Activated T-cell treated with anti-CD3 and anti-CD28 coated beads for 48 hours (primary cell): ENCODE measurements at regions not wholly inside any gene's neighbourhood (a gene's known extent, or its start where the extent isn't known, plus 50 kb on each side); places are given as distances from the start of the nearest gene placed in this dataset.
"Not testable (repeated sequence)": the region's sequence is repeated elsewhere in the genome, so short reads cannot be mapped to it uniquely, and the experiment has no call there.

Experiments used
- DNase-seq: peaks from one replicate; pipeline ENCODE4 v3.0.0-alpha.2; 2020; ENCODE audit warnings: low read depth

DNA sequence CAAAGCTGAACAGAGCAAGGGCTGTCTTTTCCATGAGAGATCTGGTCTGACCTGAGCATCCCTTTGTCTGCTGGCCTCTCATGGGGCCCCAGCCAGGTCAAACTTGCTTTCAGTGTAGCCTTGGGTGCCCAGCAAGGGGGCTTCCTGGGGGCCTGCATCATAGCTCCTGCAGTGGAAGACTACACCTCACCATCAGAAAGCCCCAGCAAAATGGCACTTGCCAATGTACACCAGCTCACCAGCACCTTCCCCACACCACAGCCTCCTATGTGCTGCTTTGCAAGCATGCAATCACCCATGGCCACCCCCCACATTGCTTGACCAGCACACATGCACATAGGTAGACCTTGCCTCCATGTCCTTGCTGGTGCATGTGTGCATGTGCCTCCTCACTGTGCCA, 1478.1 kb downstream of the FSTL5 start:
- no peak for DNase-seq

DNA sequence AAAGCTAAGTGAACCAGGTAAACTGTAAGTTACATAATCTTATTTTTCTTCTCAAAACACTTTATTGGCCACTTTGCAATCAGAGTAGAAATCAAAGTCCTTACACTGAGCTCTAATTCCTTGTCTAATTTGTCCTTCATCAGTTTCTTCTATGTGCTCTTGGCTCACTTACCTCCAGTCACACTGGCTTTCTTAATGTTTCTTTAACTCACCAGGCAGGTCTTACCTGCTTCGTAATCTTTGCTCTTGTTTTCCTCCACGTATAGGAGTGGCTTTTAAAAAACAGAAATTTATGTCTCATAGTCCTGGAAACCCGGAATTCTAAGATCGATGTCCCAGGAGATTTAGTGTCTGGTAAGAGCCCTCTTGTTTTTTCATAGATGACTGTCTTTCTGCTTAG, 1462.1 kb downstream of the FSTL5 start:
- DNase-seq: no peak

DNA sequence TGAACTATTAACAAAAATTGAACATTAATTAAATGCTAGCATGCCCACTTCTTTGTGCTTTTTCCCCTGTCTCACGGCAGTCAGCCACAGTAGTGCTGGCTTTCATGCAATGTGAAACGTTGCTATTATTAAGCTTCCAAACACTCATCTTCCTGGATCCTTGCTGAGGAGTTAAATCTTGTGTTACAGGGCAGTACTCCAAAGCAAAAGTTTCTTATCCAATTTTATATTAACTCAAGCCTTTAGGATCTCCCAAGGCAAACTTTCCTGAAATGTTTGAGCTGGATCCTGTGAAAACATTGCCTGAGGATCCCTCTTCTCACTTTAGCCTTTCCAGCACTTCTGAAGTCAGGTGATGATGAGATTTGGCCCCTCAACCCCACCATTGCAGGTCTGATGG, 1454.8 kb downstream of the FSTL5 start:
- no peak for DNase-seq

GRCh38 chr4:160709546-160709945, 1454.3 kb downstream of the FSTL5 start:
- no peak for DNase-seq

DNA sequence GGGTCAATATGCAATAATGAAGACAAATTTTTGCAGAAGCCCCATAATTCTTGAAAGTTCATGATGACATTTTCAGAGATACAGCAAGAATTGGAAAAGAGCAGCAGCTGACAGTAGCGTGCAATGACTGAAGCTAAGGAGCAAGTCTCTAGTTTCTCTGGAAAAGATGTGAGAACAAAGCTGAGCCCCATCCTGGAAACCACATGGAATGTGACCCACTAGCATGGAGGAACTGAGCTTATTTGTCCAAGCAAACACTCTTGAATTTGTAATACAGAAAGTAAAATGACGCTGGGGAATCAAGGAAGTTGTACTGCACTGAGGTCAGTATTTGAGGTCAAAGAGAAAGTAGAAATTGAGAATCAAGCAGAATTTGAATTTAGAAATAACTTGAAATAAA, 1447.2 kb downstream of the FSTL5 start:
- no peak for DNase-seq

GRCh38 chr4:160717848-160718247, 1446.0 kb downstream of the FSTL5 start:
- no peak for DNase-seq

GRCh38 chr4:160724063-160724462, 1439.7 kb downstream of the FSTL5 start:
- DNase-seq: no peak

- no peak for DNase-seq
Observed at GRCh38 chr4:160745126-160745525, 1418.7 kb downstream of the FSTL5 start.

DNA sequence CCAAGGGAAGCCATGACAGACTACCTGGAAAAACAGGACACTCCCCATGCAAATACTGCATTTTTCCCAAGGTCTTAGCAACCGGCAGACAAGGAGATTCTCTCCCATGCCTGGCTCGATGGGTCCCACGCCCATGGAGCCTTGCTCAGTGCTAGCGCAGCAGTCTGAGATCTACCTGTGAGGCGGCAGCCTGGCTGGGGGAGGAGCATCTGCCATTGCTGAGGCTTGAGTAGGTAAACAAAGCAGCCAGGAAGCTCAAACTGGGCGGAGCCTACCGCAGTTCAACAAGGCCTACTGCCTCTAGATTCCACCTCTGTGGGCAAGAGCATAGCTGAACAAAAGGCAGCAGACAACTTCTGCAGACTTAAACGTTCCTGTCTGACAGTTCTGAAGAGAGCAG, 1417.2 kb downstream of the FSTL5 start:
- DNase-seq: not testable (repeated sequence)

DNA sequence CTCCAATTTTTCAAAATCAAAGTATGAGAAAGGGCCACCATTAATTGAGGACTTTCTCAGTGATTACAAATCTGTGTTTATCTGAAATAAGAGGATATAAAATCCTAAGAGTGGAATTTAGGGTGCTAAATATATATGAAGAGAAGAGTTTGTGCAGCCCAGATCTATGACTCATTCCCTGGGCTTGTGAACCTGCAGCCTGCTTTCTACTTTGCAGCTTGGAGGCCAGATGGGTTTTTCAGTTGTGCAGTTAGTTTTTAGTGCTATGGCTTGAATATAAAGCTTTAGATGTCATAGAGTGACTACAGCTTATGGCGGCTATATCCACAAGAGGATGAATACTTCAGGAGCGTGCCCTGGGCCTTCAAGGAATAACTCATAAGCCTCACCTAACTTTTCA, 1391.1 kb downstream of the FSTL5 start:
- DNase-seq: no peak

DNA sequence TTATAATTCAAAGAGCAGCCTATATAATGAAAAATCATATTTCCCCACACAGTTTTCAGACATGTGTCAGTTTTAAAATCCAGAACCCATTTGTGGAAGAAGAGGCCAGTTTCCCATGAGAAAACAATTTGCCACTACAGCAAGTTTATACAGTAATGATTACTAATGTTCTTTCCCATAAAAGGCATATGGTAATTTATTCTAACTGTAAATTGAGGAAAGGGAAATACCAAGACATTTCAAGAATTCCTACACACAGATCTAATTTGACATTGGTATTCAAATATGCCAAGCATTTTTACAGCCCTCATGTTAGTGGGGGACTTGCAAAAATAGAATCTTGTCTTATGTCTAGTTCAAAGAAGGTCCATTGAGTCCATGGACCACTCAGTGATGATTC, 1368.6 kb downstream of the FSTL5 start:
- no peak for DNase-seq

DNA sequence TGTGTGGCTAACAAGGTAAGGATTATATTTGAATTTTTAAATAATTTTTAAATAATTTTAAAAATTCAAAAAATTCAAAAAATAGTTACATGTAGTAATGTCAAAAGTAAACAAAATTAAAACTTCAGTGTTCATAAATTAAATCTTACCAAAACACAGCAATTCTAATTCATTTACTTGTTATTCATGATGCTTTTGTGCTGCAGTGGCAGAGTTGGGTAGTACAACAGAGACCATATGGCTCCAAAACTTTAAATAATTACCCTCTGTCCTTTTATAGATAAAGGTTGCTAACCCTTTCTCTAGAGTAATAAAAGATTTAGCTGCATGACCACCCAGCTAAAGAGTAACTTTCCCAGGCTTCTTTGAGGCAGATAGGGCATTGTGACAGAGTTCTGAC, 1355.6 kb downstream of the FSTL5 start:
- no peak for DNase-seq

- no peak for DNase-seq
Observed at GRCh38 chr4:160809576-160809975, 1354.2 kb downstream of the FSTL5 start.

DNA sequence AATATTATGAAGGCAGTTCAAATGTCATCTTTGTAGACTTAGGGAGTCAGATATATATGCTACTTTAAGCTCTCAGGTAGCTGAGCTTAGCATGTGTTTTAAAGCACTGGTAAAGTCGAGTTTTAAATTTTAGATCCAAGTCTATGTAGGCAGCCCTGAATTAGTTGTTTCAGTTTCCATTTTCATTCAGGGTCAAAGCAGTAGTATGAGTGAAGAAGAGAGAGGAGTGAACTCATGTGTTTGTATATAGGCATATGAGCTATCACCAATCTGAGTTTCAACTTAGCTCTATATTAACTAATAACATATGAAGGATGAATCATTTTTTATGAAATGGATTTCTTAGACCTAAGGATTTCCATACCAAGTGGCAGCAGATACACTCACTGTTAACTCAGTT, 1353.4 kb downstream of the FSTL5 start:
- DNase-seq: no peak

DNA sequence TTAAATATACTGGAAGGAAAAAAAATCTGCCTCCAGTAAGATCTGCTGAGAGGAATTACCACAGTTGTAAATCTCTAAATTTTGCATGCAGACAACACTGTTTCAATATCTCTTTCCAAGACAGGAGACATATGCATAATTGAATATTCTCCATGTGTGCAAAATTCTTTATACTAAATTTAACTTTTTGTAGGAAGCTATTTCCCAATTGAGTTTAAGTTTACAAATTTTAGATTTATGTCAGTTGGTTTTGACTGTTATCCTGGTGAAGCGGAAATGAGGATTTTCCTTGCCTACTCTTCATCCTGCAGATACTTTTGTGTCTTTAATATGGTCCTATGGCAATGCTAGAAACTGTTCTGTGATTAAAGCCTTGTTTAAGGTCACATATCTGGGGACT, 1352.9 kb downstream of the FSTL5 start:
- no peak for DNase-seq

DNA sequence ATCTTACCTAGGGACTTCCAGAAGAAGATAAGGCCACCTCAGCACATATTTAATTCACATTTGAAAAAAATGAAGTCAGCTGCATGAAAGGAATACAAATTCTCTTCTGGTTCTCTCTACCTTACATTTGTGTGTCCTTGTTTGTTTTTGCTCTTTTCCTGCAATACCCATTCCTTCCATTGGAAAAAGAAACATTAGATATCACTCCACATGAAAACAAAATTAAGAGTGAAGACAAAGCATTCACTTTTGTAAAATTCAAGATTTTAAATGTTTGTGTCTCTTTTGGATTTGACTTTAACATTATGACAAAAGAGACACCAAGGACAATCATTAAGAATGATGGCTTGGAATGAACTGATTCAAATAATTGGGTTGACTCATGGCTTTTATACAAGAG, 1351.8 kb downstream of the FSTL5 start:
- DNase-seq: no peak

DNA sequence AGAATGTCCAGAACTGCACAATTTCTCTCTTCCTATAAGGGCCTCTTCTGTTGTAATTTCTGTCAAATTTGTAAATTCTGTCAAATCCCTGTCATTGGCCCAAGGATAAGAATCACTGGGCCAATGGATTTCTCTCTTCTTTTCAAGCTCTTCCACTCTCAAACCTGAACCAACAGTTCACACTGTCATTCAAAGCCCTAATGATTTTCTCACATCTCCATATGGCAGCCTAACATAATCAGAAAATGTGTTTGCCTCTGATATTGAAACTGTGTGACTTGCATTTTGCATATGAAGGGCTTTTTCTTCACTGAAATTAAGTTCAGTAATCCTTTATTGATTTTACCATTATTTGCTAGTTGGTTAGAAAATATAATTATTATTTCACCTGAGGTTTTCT, 1349.1 kb downstream of the FSTL5 start:
- no peak for DNase-seq

GRCh38 chr4:160818571-160818970, 1345.2 kb downstream of the FSTL5 start:
- no peak for DNase-seq

DNA sequence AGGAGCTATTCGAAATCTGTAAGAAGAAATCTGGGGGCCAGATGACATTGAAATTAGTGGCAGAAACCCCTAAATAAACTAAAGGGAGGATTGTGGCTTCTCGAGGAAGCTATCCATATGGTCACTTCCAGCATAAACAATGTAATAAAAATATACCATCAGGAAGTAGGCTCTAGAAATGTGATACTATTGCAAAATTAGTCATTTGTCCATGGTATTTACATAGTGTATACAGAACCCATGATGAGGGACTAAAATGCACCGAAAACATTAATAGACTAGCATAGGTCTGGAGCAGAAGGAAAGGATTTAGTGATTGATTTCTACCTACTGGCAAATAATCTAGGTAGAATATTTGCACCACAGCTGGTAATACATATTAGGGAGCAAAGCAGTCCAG, 1344.0 kb downstream of the FSTL5 start:
- DNase-seq: no peak

DNA sequence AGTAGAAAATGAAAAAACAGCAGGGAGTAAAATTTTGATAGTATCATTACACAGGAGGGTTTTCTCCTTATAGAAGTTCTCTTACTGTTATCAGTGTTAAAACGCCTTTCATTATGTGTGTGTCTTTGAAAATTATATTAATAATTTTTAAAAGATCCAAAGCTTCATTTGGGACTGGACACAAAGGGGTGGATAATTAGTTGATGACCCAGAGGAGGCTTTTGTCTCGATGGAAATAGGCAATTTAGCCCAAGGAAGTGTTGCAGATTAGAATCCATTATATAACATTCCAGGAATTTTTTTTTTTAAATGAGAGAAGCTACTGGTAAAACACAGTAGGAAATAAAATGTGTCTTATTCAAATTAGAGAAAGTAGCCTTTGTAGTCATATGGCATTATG, 1339.3 kb downstream of the FSTL5 start:
- DNase-seq: no peak

- DNase-seq: no peak
Observed at GRCh38 chr4:160825644-160826338, 1338.0 kb downstream of the FSTL5 start.

DNA sequence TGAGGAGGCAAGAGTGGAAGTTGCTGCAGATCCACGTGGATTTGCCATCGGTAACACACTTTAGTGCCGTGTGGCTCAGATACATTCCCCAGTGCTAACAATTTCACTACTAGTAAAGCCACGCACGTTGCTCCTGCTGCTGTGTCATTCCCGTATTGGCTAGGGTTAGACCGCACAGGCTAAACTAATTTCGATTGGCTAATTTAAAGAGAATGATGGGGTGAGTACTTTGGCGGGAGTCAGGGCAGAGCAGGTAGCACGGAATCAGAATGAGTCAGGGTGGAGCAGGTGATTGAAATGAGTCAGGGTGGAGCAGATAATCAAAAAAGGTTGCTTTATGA, 1337.5 kb downstream of the FSTL5 start:
- DNase-seq: no peak

DNA sequence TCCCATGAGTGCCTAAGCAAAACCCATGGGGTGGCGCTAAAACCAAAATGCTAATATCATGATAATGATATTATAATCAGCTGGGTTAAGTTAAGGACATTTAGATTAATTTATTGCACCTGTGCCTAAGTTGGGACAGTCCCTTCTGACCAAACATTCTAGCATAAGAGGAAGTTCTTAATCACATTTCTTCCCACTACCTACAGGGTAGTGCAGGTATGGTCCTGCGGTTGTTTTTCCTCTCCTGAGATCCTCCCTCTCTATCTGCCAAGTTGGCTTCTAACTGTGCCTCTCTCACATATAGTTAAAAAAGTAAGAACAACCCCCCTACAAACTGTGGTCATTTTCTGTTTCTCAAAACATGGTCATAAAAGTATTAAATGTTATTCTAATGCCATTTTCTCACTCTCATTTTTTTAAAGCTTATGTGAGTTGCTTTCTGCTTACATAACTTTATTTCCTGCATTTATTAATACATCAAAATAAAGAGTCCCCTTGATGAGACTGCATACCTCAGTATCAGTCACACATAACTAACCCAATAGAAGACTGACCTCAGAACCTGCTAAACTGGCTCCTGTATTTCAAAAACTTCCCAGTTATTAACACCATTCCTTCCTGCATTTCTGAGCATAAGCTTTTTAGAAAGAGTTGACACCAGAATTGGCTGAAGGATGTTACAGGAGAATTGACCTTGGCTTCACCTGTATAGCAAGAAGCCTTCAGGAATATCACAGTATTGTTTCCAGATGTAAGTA, 1332.5 kb downstream of the FSTL5 start:
- no peak for DNase-seq

GRCh38 chr4:160835789-160836188, 1328.0 kb downstream of the FSTL5 start:
- DNase-seq: no peak
